H1 (cell line): ENCODE measurements at regions not wholly inside any gene's neighbourhood (a gene's known extent, or its start where the extent isn't known, plus 50 kb on each side); places are given as distances from the start of the nearest gene placed in this dataset.

Experiments used
- CTCF ChIA-PET: fragments of 300-600 bp; sonication (Branson Sonifier 250); formaldehyde crosslinking; loops from one replicate; lab custom pipeline; 2021; ENCODE audit not compliant: partially characterized antibody; lab: Charles Lee
- POLR2A ChIA-PET: fragments of 300-600 bp; sonication (Branson Sonifier 250); formaldehyde crosslinking; loops from one replicate; lab custom pipeline; 2021; ENCODE audit warnings: inconsistent platforms; ENCODE audit not compliant: partially characterized antibody; lab: Charles Lee
- DNase-seq, 2 experiments: peaks; one replicate each; pipeline versions ENCODE4 v3.0.0 to v3.0.0-alpha.2; 2010 to 2022; ENCODE audit warnings: low spot score in 2 of 2, low read depth in 1 of 2, mixed read lengths in 1 of 2
- FAIRE-seq: peaks from 2 replicates; lab custom pipeline; 2011; peaks lifted over from hg19 to GRCh38; lab: Jason Lieb, UNC
- H2AFZ ChIP-seq: 2 replicates; pipeline ENCODE4 v1.8.1; 2012; ENCODE audit warnings: low read length, inconsistent platforms
- H2AK5ac ChIP-seq: 2 replicates; pipeline ENCODE4 v1.6.1; 2013; ENCODE audit warnings: low read depth, low read length
- H2BK120ac ChIP-seq: replicated peaks from 2 replicates; pipeline ENCODE3; 2013; ENCODE audit warnings: low read depth, low read length, inconsistent platforms
- H2BK12ac ChIP-seq: 2 replicates; pipeline ENCODE4 v1.6.1; 2013; ENCODE audit warnings: low read depth, low read length
- H2BK15ac ChIP-seq: 2 replicates; pipeline ENCODE4 v1.6.1; 2013; ENCODE audit warnings: low read length
- H2BK20ac ChIP-seq: 2 replicates; pipeline ENCODE4 v1.6.1; 2013; ENCODE audit warnings: low read length
- H2BK5ac ChIP-seq: 2 replicates; pipeline ENCODE4 v1.6.1; 2013; ENCODE audit warnings: low read depth, low read length
- H3K14ac ChIP-seq: 2 replicates; pipeline ENCODE4 v1.6.1; 2013; ENCODE audit warnings: inconsistent platforms; ENCODE audit not compliant: insufficient read length
- H3K18ac ChIP-seq: 2 replicates; pipeline ENCODE4 v1.6.1; 2013; ENCODE audit warnings: low read length; ENCODE audit errors: extremely low read depth
- H3K23ac ChIP-seq: 2 replicates; pipeline ENCODE4 v1.6.1; 2013; ENCODE audit warnings: inconsistent platforms; ENCODE audit not compliant: insufficient read length
- H3K23me2 ChIP-seq: 2 replicates; pipeline ENCODE4 v1.6.1; 2013; ENCODE audit warnings: low read depth, low read length
- H3K27ac ChIP-seq: 2 replicates; pipeline ENCODE4 v1.6.1; 2011; ENCODE audit warnings: low read depth, low read length, inconsistent platforms
- H3K27me3 ChIP-seq, 4 experiments: replicated peaks in 1 of 4; 1 replicate in 1 of 4; 2 replicates in 3 of 4; pipeline versions ENCODE4 v1.6.1 to v1.8.1; 2011 to 2013; ENCODE audit warnings: low read length in 3 of 4, mild to moderate bottlenecking in 3 of 4, inconsistent platforms in 2 of 4, mixed read lengths in 2 of 4, moderate library complexity in 1 of 4; ENCODE audit not compliant: control insufficient read depth in 3 of 4, insufficient read depth in 3 of 4; ENCODE audit errors: extremely low read depth in 1 of 4
- H3K36me3 ChIP-seq, 4 experiments: 2 replicates each; pipeline versions ENCODE4 v1.6.1 to v1.8.1; 2011 to 2013; ENCODE audit warnings: mild to moderate bottlenecking in 4 of 4, low read length in 3 of 4, moderate library complexity in 2 of 4, control low read depth in 1 of 4, inconsistent platforms in 1 of 4; ENCODE audit not compliant: insufficient read depth in 4 of 4, control insufficient read depth in 2 of 4
- H3K4ac ChIP-seq: replicated peaks from 2 replicates; pipeline ENCODE3; 2013; ENCODE audit warnings: low read length, low read depth, mixed read lengths, inconsistent platforms; ENCODE audit not compliant: insufficient read length
- H3K4me1 ChIP-seq, 4 experiments: replicated peaks in 1 of 4; 1 replicate in 1 of 4; 2 replicates in 3 of 4; pipeline versions ENCODE4 v1.6.1 to v1.8.1; 2011 to 2013; ENCODE audit warnings: low read length in 3 of 4, inconsistent platforms in 2 of 4, mixed read lengths in 1 of 4; ENCODE audit not compliant: insufficient read depth in 4 of 4, control insufficient read depth in 3 of 4
- H3K4me2 ChIP-seq, 2 experiments: 2 replicates each; pipeline versions ENCODE4 v1.6.1 to v1.8.1; 2011 to 2013; ENCODE audit warnings: low read depth in 2 of 2, low read length in 2 of 2, control low read depth in 1 of 2, inconsistent platforms in 1 of 2, mild to moderate bottlenecking in 1 of 2; ENCODE audit not compliant: insufficient read depth in 1 of 2
- H3K4me3 ChIP-seq, 4 experiments: fragments of 200-600, 300-600 bp in 1 of 4; sonication (generic), shearing (Covaris generic), sonication (Bioruptor Twin) in 1 of 4; 2 replicates each; pipeline versions ENCODE4 v1.5.1 to v1.8.1; 2011 to 2016; ENCODE audit warnings: low read length in 4 of 4, low read depth in 3 of 4, control low read depth in 2 of 4, inconsistent platforms in 2 of 4, mild to moderate bottlenecking in 2 of 4, mixed read lengths in 1 of 4, moderate library complexity in 1 of 4; ENCODE audit not compliant: insufficient read depth in 2 of 4; ENCODE audit errors: extremely low read depth in 1 of 4
- H3K56ac ChIP-seq: replicated peaks from 2 replicates; pipeline ENCODE3; 2013; ENCODE audit warnings: low read depth, mild to moderate bottlenecking, mixed read lengths, low read length, inconsistent platforms; ENCODE audit not compliant: insufficient read length
- H3K79me1 ChIP-seq: 2 replicates; pipeline ENCODE4 v1.6.1; 2013; ENCODE audit warnings: low read depth, low read length, control low read depth
- H3K79me2 ChIP-seq, 2 experiments: 2 replicates each; pipeline versions ENCODE4 v1.6.1 to v1.8.1; 2012 to 2013; ENCODE audit warnings: low read length in 2 of 2, mild to moderate bottlenecking in 2 of 2, inconsistent platforms in 1 of 2; ENCODE audit not compliant: insufficient read depth in 2 of 2, control insufficient read depth in 1 of 2
- H3K9ac ChIP-seq, 4 experiments: replicated peaks in 1 of 4; 1 replicate in 1 of 4; 2 replicates in 3 of 4; pipeline versions ENCODE4 v1.6.1 to v1.8.1; 2011 to 2013; ENCODE audit warnings: low read depth in 3 of 4, low read length in 3 of 4, control low read depth in 2 of 4, mild to moderate bottlenecking in 2 of 4, moderate library complexity in 2 of 4, inconsistent platforms in 1 of 4; ENCODE audit errors: extremely low read depth in 1 of 4
- H3K9me3 ChIP-seq, 2 experiments: 2 replicates each; pipeline versions ENCODE4 v1.6.1 to v1.8.1; 2012 to 2013; ENCODE audit warnings: mild to moderate bottlenecking in 2 of 2, moderate library complexity in 2 of 2, control low read depth in 1 of 2, inconsistent platforms in 1 of 2, low read depth in 1 of 2, low read length in 1 of 2, mixed read lengths in 1 of 2; ENCODE audit not compliant: insufficient read depth in 2 of 2
- H4K20me1 ChIP-seq, 2 experiments: replicated peaks in 1 of 2; 2 replicates each; pipeline versions ENCODE3 to v1.8.1; 2011 to 2013; ENCODE audit warnings: inconsistent platforms in 2 of 2, low read length in 2 of 2, mild to moderate bottlenecking in 1 of 2; ENCODE audit not compliant: insufficient read depth in 2 of 2, control insufficient read depth in 1 of 2
- H4K5ac ChIP-seq: 2 replicates; pipeline ENCODE4 v1.6.1; 2013; ENCODE audit warnings: low read length, low read depth, mixed read lengths, inconsistent platforms; ENCODE audit not compliant: insufficient read length
- H4K8ac ChIP-seq: 2 replicates; pipeline ENCODE4 v1.8.0; 2013; ENCODE audit warnings: mild to moderate bottlenecking, moderate library complexity, low read length, inconsistent platforms; ENCODE audit not compliant: insufficient read depth; ENCODE audit errors: extremely low read depth
- H4K91ac ChIP-seq: replicated peaks from 2 replicates; pipeline ENCODE3; 2013; ENCODE audit warnings: low read length, mixed read lengths, inconsistent platforms; ENCODE audit not compliant: insufficient read length
- ATF3 ChIP-seq: IDR thresholded peaks from 2 replicates; pipeline ENCODE4 v1.6.1; 2011; ENCODE audit warnings: low read depth, mild to moderate bottlenecking, low read length; ENCODE audit not compliant: insufficient read depth
- BCL11A ChIP-seq, 2 experiments: IDR thresholded peaks; one replicate each; pipeline ENCODE4 v1.6.1; 2011; ENCODE audit warnings: low read depth in 2 of 2, low read length in 2 of 2, mild to moderate bottlenecking in 2 of 2
- BRCA1 ChIP-seq: IDR thresholded peaks from 2 replicates; pipeline ENCODE4 v1.6.1; 2012; ENCODE audit warnings: low read depth, low read length, improper control_type of control experiment
- CBX8 ChIP-seq: fragments of 300-800, 300-1000 bp; sonication (generic); IDR thresholded peaks from 2 replicates; pipeline ENCODE4 v1.7.1; 2016; ENCODE audit warnings: low read depth, low read length, borderline replicate concordance
- EGR1 ChIP-seq: IDR thresholded peaks from 2 replicates; pipeline ENCODE4 v1.6.1; 2011; ENCODE audit warnings: low read depth, low read length, borderline replicate concordance
- HDAC2 ChIP-seq, 2 experiments: fragments of 300-600 bp in 1 of 2; sonication (generic) in 1 of 2; IDR thresholded peaks; 2 replicates each; pipeline ENCODE4 v1.6.1; 2011 to 2012; ENCODE audit warnings: low read depth in 2 of 2, low read length in 2 of 2, mild to moderate bottlenecking in 2 of 2, moderate library complexity in 2 of 2, borderline replicate concordance in 1 of 2, inconsistent platforms in 1 of 2
- KDM4A ChIP-seq: IDR thresholded peaks from one replicate; pipeline ENCODE4 v1.7.1; 2012; ENCODE audit warnings: low read depth, mild to moderate bottlenecking, moderate library complexity, low read length, inconsistent platforms; ENCODE audit not compliant: severe bottlenecking
- RXRA ChIP-seq: IDR thresholded peaks from 2 replicates; pipeline ENCODE4 v1.6.1; 2011; ENCODE audit warnings: low read depth, mild to moderate bottlenecking, low read length, moderate library complexity; ENCODE audit not compliant: insufficient read depth
- SAP30 ChIP-seq: fragments of 300-600 bp; sonication (generic); IDR thresholded peaks from 2 replicates; pipeline ENCODE4 v1.7.1; 2012; ENCODE audit warnings: low read length, moderate library complexity, mild to moderate bottlenecking, inconsistent platforms; ENCODE audit not compliant: insufficient read depth, insufficient replicate concordance
- SP2 ChIP-seq: IDR thresholded peaks from 2 replicates; pipeline ENCODE4 v1.6.1; 2012; ENCODE audit warnings: mild to moderate bottlenecking, low read length, inconsistent platforms
- YY1 ChIP-seq: IDR thresholded peaks from 2 replicates; pipeline ENCODE4 v1.6.1; 2011; ENCODE audit warnings: low read depth, mild to moderate bottlenecking, low read length
- WGBS, 2 experiments: shearing (Covaris generic) in 1 of 2; methylation state at CpG; one replicate each; pipeline versions ENCODE4 v1.1.6 to v1.1.7; 2013 to 2015; ENCODE audit warnings: low lambda C conversion rate in 2 of 2, mixed read lengths in 2 of 2, inconsistent platforms in 1 of 2, low coverage in 1 of 2, missing lambda C conversion rate in 1 of 2; ENCODE audit not compliant: insufficient replicate concordance in 2 of 2, insufficient coverage in 1 of 2, insufficient read length in 1 of 2; ENCODE audit errors: extremely low coverage in 1 of 2, missing lambda C conversion rate in 1 of 2; 5-methylcytosine and 5-hydroxymethylcytosine counted together
- TF ChIP-seq, protein P1 (sequence below), 3 experiments: IDR thresholded peaks; 1 replicate in 2 of 3; 2 replicates in 1 of 3; pipeline versions ENCODE4 v1.5.1 to v1.6.1; 2011; ENCODE audit warnings: low read length in 3 of 3, mild to moderate bottlenecking in 3 of 3, inconsistent platforms in 2 of 3, low read depth in 1 of 3, moderate library complexity in 1 of 3; ENCODE audit not compliant: insufficient read depth in 1 of 3; ENCODE audit errors: control extremely low read depth in 1 of 3

- Histone ChIP-seq H3K23me2 (no peaks in the 10 kb centered on the region), H2BK120ac (no peak overlapping the region), H2BK15ac (no peak overlapping the region), H3K79me2 (no peaks in the 10 kb centered on the region), H3K9me3 (no peaks in the 10 kb centered on the region), H3K23ac (no peak overlapping the region), H2AFZ (no peak overlapping the region), H3K4me3 (no peak overlapping the region), H3K79me1 (no peaks in the 10 kb centered on the region), H3K14ac (no peak overlapping the region), H3K4me1 (no peaks in the 10 kb centered on the region), H3K36me3 (no peaks in the 10 kb centered on the region), H4K5ac (no peak overlapping the region), H3K18ac (no peak overlapping the region), H3K56ac (no peak overlapping the region), H4K20me1 (no peaks in the 10 kb centered on the region), H3K27ac (no peak overlapping the region), H3K27me3 (no peaks in the 10 kb centered on the region), H2BK12ac (no peak overlapping the region), H2AK5ac (no peak overlapping the region), H3K4me2 (no peak overlapping the region), H4K91ac (no peak overlapping the region), H3K9ac (no peak overlapping the region), H3K4ac (no peak overlapping the region), H2BK20ac (no peak overlapping the region), H2BK5ac (no peak overlapping the region), H4K8ac (no peak overlapping the region)
- 86% methylated on average over 1 of the region's 1 CpG; no CpG with 5 or more reads in 1 of the 2 experiments for WGBS, 2 experiments
- POLR2A ChIA-PET, result no interaction called here
- FAIRE-seq (no peak), DNase-seq (no peak)
- CTCF ChIA-PET, result no interaction called here
- TF ChIP-seq SAP30, result no peak
- TF ChIP-seq KDM4A, result no peak
- no peak for TF ChIP-seq BCL11A (IDR thresholded peaks at IDR 0.05; ENCODE audit: low read depth in 2 of 2, low read length in 2 of 2)
- TF ChIP-seq YY1, result no peak
- no peak for TF ChIP-seq EGR1
- no peak for TF ChIP-seq ATF3
- no peak for TF ChIP-seq CBX8
- TF ChIP-seq RXRA, result no peak
- TF ChIP-seq HDAC2 (IDR thresholded peaks at IDR 0.05; ENCODE audit: borderline replicate concordance in 1 of 2, low read depth in 2 of 2, low read length in 2 of 2), result no peak
- TF ChIP-seq SP2, result no peak
- TF ChIP-seq, protein P1, sequence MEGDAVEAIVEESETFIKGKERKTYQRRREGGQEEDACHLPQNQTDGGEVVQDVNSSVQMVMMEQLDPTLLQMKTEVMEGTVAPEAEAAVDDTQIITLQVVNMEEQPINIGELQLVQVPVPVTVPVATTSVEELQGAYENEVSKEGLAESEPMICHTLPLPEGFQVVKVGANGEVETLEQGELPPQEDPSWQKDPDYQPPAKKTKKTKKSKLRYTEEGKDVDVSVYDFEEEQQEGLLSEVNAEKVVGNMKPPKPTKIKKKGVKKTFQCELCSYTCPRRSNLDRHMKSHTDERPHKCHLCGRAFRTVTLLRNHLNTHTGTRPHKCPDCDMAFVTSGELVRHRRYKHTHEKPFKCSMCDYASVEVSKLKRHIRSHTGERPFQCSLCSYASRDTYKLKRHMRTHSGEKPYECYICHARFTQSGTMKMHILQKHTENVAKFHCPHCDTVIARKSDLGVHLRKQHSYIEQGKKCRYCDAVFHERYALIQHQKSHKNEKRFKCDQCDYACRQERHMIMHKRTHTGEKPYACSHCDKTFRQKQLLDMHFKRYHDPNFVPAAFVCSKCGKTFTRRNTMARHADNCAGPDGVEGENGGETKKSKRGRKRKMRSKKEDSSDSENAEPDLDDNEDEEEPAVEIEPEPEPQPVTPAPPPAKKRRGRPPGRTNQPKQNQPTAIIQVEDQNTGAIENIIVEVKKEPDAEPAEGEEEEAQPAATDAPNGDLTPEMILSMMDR (IDR thresholded peaks at IDR 0.05; ENCODE audit: control extremely low read depth in 1 of 3, insufficient read depth in 1 of 3, low read depth in 1 of 3, low read length in 3 of 3), result no peak
- no peak for TF ChIP-seq BRCA1
These were observed 134.1 kb downstream of the COX18 start for GRCh38 chr4:72935462-72935861.
